ENCODE measurements at regions not wholly inside any gene's neighbourhood (a gene's known extent, or its start where the extent isn't known, plus 50 kb on each side); places are given as distances from the start of the nearest gene placed in this dataset.

GRCh38 chr2:167851876-167852275, 395.5 kb downstream of the STK39 start:
- WGBS, 2 donors (ENCODE audit: low coverage in 1 of 2): 20 to 30% methylated on average over 1 of the region's 1 CpG
- TF ChIP-seq CTCF (IDR thresholded peaks at IDR 0.05) (no peak), EP300 (IDR thresholded peaks at IDR 0.05) (no peak), POLR2AphosphoS5 (IDR thresholded peaks at IDR 0.05) (no peak), POLR2A (IDR thresholded peaks at IDR 0.05) (no peak)
- Histone ChIP-seq H3K27me3 (no peaks in the 10 kb centered on the region), H3K4me3 (no peak overlapping the region), H3K27ac (no peak overlapping the region), H3K4me1 (no peaks in the 10 kb centered on the region), H3K36me3 (no peaks in the 10 kb centered on the region), H3K9me3 (no peaks in the 10 kb centered on the region)
- no peak for ATAC-seq

- 47 to 71% methylated on average over 4 of the region's 4 CpGs for WGBS, 2 donors (ENCODE audit: low coverage in 1 of 2)
- no peak overlapping the region for H3K27ac ChIP-seq
- TF ChIP-seq CTCF (IDR thresholded peaks at IDR 0.05): no peak
- TF ChIP-seq EP300 (IDR thresholded peaks at IDR 0.05): no peak
- TF ChIP-seq POLR2AphosphoS5 (IDR thresholded peaks at IDR 0.05): no peak
- TF ChIP-seq POLR2A (IDR thresholded peaks at IDR 0.05): no peak
Measured at GRCh38 chr2:167851323-167851860, 396.0 kb downstream of the STK39 start.

GRCh38 chr2:167844714-167845530, 402.5 kb downstream of the STK39 start:
- H3K9me3 ChIP-seq: no peaks in the 10 kb centered on the region
- H3K27ac ChIP-seq: no peak overlapping the region
- H3K36me3 ChIP-seq: no peaks in the 10 kb centered on the region
- no peak overlapping the region for H3K4me3 ChIP-seq
- TF ChIP-seq POLR2A (IDR thresholded peaks at IDR 0.05): no peak
- no peak for TF ChIP-seq EP300 (IDR thresholded peaks at IDR 0.05)
- no peak for TF ChIP-seq CTCF (IDR thresholded peaks at IDR 0.05)
- TF ChIP-seq POLR2AphosphoS5 (IDR thresholded peaks at IDR 0.05): no peak
- no peaks in the 10 kb centered on the region for H3K27me3 ChIP-seq
- H3K4me1 ChIP-seq: no peaks in the 10 kb centered on the region
- WGBS, 2 donors (ENCODE audit: low coverage in 1 of 2): 71% methylated on average over 4 of the region's 9 CpGs; no CpG with 5 or more reads in 1 of the 2 donors
- ATAC-seq: no peak

More at GRCh38 chr2:167851323-167851860, 396.0 kb downstream of the STK39 start:
- H3K9me3 ChIP-seq: no peaks in the 10 kb centered on the region
- H3K4me3 ChIP-seq: no peak overlapping the region
- no peaks in the 10 kb centered on the region for H3K36me3 ChIP-seq
- H3K27me3 ChIP-seq: no peaks in the 10 kb centered on the region
- H3K4me1 ChIP-seq: no peaks in the 10 kb centered on the region
- no peak for ATAC-seq

GRCh38 chr2:167843657-167844056, 403.7 kb downstream of the STK39 start:
- no peak overlapping the region for H3K27ac ChIP-seq
- no peak overlapping the region for H3K4me3 ChIP-seq
- 83 to 86% methylated on average over 1 to 2 of the region's 2 CpGs for WGBS, 2 donors (ENCODE audit: low coverage in 1 of 2)
- H3K4me1 ChIP-seq: no peaks in the 10 kb centered on the region
- no peaks in the 10 kb centered on the region for H3K27me3 ChIP-seq
- no peaks in the 10 kb centered on the region for H3K36me3 ChIP-seq
- ATAC-seq: no peak
- H3K9me3 ChIP-seq: no peaks in the 10 kb centered on the region
- TF ChIP-seq EP300 (IDR thresholded peaks at IDR 0.05) (no peak), CTCF (IDR thresholded peaks at IDR 0.05) (no peak), POLR2AphosphoS5 (IDR thresholded peaks at IDR 0.05) (no peak), POLR2A (IDR thresholded peaks at IDR 0.05) (no peak)

GRCh38 chr2:167843217-167843616, 404.2 kb downstream of the STK39 start:
- Histone ChIP-seq H3K9me3 (no peaks in the 10 kb centered on the region), H3K36me3 (no peaks in the 10 kb centered on the region), H3K27ac (no peak overlapping the region), H3K27me3 (no peaks in the 10 kb centered on the region), H3K4me3 (no peak overlapping the region), H3K4me1 (no peaks in the 10 kb centered on the region)
- TF ChIP-seq EP300 (IDR thresholded peaks at IDR 0.05): no peak
- no peak for TF ChIP-seq POLR2A (IDR thresholded peaks at IDR 0.05)
- no peak for TF ChIP-seq POLR2AphosphoS5 (IDR thresholded peaks at IDR 0.05)
- TF ChIP-seq CTCF (IDR thresholded peaks at IDR 0.05): no peak
- 83% methylated on average over 1 of the region's 1 CpG; no CpG with 5 or more reads in 1 of the 2 donors for WGBS, 2 donors (ENCODE audit: low coverage in 1 of 2)
- no peak for ATAC-seq
